ENCODE measurements at regions not wholly inside any gene's neighbourhood (a gene's known extent, or its start where the extent isn't known, plus 50 kb on each side); places are given as distances from the start of the nearest gene placed in this dataset.

DNA sequence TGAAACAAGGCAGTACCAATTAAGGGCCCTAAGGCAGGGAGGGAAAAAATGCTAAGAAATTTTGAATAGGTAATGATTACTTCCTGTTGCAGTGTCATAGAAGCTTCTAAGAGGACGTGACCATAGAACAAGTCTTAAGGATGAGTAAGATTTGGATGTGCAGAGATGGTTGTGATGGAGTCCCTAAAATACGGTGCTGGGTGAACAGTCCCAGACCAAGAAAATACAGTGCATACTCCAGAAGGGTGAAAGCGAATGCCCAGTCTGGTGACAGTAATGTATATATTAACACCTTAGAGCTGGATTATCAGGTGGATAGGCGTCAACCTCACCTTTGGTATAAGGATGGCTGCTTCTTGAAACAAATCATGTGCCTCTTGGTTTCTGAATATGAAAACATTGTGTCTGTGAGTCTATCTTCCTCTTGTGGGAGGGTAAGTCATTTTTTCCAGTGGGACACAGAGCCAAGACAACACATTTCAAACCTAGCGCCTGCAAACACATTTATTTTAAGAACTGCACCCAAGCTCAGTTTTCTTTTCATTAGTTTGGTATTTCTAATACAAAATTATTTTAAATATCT, 101.2 kb upstream of the TP63 start:
- TF ChIP-seq, protein P1, sequence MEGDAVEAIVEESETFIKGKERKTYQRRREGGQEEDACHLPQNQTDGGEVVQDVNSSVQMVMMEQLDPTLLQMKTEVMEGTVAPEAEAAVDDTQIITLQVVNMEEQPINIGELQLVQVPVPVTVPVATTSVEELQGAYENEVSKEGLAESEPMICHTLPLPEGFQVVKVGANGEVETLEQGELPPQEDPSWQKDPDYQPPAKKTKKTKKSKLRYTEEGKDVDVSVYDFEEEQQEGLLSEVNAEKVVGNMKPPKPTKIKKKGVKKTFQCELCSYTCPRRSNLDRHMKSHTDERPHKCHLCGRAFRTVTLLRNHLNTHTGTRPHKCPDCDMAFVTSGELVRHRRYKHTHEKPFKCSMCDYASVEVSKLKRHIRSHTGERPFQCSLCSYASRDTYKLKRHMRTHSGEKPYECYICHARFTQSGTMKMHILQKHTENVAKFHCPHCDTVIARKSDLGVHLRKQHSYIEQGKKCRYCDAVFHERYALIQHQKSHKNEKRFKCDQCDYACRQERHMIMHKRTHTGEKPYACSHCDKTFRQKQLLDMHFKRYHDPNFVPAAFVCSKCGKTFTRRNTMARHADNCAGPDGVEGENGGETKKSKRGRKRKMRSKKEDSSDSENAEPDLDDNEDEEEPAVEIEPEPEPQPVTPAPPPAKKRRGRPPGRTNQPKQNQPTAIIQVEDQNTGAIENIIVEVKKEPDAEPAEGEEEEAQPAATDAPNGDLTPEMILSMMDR (IDR thresholded peaks at IDR 0.05) = no peak
- TF ChIP-seq POLR2A (IDR thresholded peaks at IDR 0.05) = no peak

All from gastroesophageal sphincter (tissue), 3 donors.